Ishikawa (cell line): ENCODE measurements at regions not wholly inside any gene's neighbourhood (a gene's known extent, or its start where the extent isn't known, plus 50 kb on each side); places are given as distances from the start of the nearest gene placed in this dataset.

ENCODE experiments used
- CEBPB ChIP-seq: IDR thresholded peaks from 2 replicates; pipeline ENCODE4 v1.6.1; 2012
- CREB1 ChIP-seq: IDR thresholded peaks from 2 replicates; pipeline ENCODE4 v1.6.1; 2012; ENCODE audit warnings: low read depth
- EGR1 ChIP-seq: IDR thresholded peaks from 2 replicates; pipeline ENCODE4 v1.6.1; 2012
- EP300 ChIP-seq: IDR thresholded peaks from 2 replicates; pipeline ENCODE4 v1.6.1; 2012; ENCODE audit warnings: borderline replicate concordance
- FOXM1 ChIP-seq: IDR thresholded peaks from 2 replicates; pipeline ENCODE4 v1.6.1; 2012; ENCODE audit warnings: low read depth, borderline replicate concordance
- MAX ChIP-seq: IDR thresholded peaks from 2 replicates; pipeline ENCODE4 v1.6.1; 2012
- NFIC ChIP-seq: IDR thresholded peaks from 2 replicates; pipeline ENCODE4 v1.6.1; 2012
- RAD21 ChIP-seq: IDR thresholded peaks from 2 replicates; pipeline ENCODE4 v1.6.1; 2012; ENCODE audit warnings: low read depth
- REST ChIP-seq: IDR thresholded peaks from 2 replicates; pipeline ENCODE4 v1.6.1; 2012; ENCODE audit warnings: low read depth, mild to moderate bottlenecking
- TAF1 ChIP-seq: IDR thresholded peaks from 2 replicates; pipeline ENCODE4 v1.6.1; 2012; ENCODE audit warnings: low read depth, mild to moderate bottlenecking
- TCF12 ChIP-seq: IDR thresholded peaks from 2 replicates; pipeline ENCODE4 v1.6.1; 2012; ENCODE audit warnings: low read depth
- TEAD4 ChIP-seq: IDR thresholded peaks from 2 replicates; pipeline ENCODE4 v1.6.1; 2012
- USF1 ChIP-seq: IDR thresholded peaks from 2 replicates; pipeline ENCODE4 v1.6.1; 2012
- YY1 ChIP-seq: IDR thresholded peaks from 2 replicates; pipeline ENCODE4 v1.6.1; 2012; ENCODE audit warnings: low read depth
- ZBTB7A ChIP-seq: IDR thresholded peaks from 2 replicates; pipeline ENCODE4 v1.6.1; 2012; ENCODE audit warnings: low read depth

- no peak for TF ChIP-seq REST
- no peak for TF ChIP-seq TEAD4
- TF ChIP-seq YY1, result no peak
- no peak for TF ChIP-seq ZBTB7A
- TF ChIP-seq EP300, result no peak
- TF ChIP-seq FOXM1, result no peak
- TF ChIP-seq TAF1, result no peak
- TF ChIP-seq TCF12, result no peak
- no peak for TF ChIP-seq EGR1
- TF ChIP-seq CREB1, result no peak
- no peak for TF ChIP-seq MAX
- TF ChIP-seq USF1, result no peak
- TF ChIP-seq RAD21, result no peak
- TF ChIP-seq NFIC, result no peak
- no peak for TF ChIP-seq CEBPB
These were observed 88.4 kb upstream of the TMPRSS2 start for GRCh38 chr21:41596241-41596925.

GRCh38 chr21:41594268-41594667 is 86.3 kb upstream of the TMPRSS2 start:
- TF ChIP-seq YY1, result no peak
- no peak for TF ChIP-seq ZBTB7A
- no peak for TF ChIP-seq EP300
- no peak for TF ChIP-seq CREB1
- TF ChIP-seq TAF1, result no peak
- no peak for TF ChIP-seq MAX
- no peak for TF ChIP-seq NFIC
- TF ChIP-seq FOXM1, result no peak
- TF ChIP-seq REST, result no peak
- TF ChIP-seq TEAD4, result no peak
- no peak for TF ChIP-seq USF1
- no peak for TF ChIP-seq CEBPB
- no peak for TF ChIP-seq RAD21
- no peak for TF ChIP-seq EGR1
- no peak for TF ChIP-seq TCF12

GRCh38 chr21:41593760-41594138 is 85.8 kb upstream of the TMPRSS2 start:
- TF ChIP-seq RAD21 (no peak), USF1 (no peak)

GRCh38 chr21:41593051-41593759 is 85.2 kb upstream of the TMPRSS2 start:
- TF ChIP-seq ZBTB7A (no peak), REST (no peak), TEAD4 (no peak), USF1 (no peak), TCF12 (no peak), FOXM1 (no peak), EGR1 (no peak), YY1 (no peak), RAD21 (no peak), CEBPB (no peak), MAX (no peak), TAF1 (no peak), CREB1 (no peak)
